GM19023 (cell line): ENCODE measurements at regions not wholly inside any gene's neighbourhood (a gene's known extent, or its start where the extent isn't known, plus 50 kb on each side); places are given as distances from the start of the nearest gene placed in this dataset.

ENCODE experiments used
- ATAC-seq: cut with Tn5 transposase; IDR thresholded peaks from one replicate; pipeline ENCODE4 v1.9.1; 2021; ENCODE audit warnings: mild to moderate bottlenecking, moderate library complexity; ENCODE audit not compliant: unreplicated experiment

DNA sequence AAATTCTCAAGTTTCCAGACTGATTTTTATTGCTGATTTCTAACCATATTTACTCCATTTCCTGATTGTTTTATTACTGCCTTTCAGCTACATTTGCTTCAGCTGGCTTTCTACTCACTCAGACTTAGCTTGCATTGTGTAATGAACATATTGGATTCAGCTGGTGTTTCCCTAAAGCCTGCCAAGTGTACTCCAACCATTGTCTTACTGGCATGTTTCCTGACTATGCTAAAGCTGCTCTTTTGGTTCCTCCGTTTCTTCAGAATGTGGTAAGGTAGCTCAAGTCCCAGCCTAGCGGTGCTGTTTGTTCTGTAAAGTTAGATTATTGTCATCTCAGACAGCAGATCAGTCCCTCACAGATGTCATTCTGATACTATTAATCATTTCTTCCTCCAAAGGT, 53.1 kb upstream of the GLRA2 start:
- ATAC-seq = no peak

DNA sequence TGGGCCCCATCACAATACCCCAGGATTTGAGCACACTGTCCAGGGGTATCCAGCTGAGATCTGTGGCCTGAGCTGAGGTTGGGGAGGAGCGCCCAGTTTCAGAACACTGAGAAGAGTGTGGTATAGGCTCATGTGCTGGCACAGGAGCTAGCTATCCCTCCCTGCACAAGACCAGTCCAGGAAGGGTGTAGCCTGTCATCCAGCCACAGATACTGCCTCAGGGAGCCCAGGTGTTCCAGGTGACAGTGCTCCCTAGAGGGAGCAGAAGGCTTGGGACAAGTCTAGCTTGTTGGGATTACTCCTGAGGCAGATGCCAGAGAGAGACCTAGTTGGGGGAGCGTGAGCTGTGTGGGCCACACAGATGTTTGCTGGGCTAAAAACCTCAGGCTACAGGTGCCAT, 79.6 kb upstream of the GLRA2 start:
- no peak for ATAC-seq

DNA sequence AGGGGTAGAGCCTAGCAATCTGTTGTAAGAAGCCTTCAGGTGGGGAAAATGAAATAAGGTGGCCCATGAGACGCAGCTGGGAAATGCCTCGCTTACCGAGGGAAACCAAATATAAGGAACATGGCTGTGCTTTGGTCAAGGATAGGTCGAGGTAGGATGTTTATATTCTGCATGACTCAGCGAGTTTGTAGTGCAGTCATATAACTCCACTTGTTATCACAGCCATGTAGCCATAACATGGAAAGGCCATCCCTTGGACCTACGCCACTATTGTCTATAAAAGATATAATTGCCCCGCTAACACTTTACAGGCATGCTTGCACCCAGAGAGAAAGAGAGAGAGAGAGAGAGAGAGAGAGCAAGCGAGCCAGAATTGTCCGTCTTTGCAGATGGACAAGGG, 80.9 kb upstream of the GLRA2 start:
- ATAC-seq = no peak

DNA sequence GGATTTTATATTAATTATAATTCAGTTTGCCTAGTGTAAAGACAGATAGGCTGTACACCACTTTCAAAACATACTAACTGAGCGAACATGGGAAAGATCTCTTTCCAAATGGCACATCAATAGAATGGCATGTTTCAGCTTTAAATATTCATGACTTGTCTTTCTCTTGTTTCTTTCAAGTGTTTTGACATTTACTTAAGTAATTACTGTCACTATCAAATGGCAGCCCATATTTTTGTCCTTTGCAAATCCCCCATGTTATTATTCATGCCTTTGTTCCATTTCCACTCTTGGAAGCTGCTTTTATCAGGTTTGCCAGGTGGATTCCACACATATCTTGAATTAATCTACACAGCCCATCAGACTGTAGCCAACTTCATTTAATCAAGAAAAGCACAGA, 89.2 kb upstream of the GLRA2 start:
- ATAC-seq = no peak

DNA sequence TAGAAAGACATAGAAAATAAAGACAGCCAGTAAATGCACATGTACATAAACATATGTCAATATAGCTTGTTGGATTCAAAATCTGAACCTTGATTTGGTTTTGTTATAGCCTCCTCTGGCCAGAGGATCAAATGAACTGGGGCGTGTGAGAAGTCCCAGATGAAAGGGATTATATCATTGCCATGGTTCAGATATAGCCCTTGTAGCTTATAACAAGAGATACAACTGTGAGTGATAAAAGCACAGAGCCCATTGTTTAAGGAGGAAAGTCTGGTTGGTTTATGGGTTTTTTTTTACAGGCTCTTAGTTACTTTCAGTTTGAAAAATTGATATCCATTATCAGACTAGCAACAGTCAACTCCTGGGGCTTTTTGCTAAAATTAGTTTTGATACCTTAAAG, 101.7 kb upstream of the GLRA2 start:
- no peak for ATAC-seq

DNA sequence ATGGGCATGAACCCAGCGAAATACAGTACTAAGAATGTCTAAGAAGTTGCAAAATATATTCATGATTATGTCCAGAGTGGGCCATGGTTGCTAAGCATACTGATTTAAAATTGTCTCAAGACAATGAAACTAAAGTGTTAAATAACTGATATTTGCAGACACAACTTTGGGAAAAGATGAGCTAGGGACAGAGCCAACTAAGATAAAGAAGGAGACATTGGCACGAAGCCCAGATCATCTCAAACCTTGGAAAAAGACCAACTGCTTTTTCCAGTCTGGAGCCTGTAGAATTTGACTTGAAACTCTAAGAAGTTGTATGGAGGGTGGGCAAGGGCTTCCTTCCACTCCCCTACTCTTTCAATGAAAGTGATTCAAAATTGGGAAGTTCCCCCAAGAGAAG, 108.5 kb upstream of the GLRA2 start:
- no peak for ATAC-seq

DNA sequence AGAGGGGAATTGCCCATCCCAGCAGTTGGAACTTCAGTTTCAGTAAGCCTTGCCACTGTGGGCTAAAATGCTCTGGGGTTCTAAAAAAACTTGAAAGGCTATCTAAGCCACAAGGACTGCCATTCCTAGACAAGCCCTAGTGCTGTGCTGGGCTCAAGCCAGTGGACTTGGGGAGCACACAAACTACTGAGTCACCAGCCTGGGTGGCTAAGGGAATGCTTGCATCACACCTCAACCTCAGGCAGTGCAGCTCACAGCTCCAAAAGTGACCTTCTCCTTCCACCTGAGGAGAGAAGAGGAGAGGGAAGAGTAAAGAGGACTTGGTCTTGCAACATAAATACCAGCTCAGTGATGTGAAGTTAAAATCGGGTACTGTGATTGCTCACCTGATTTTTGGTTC, 116.7 kb upstream of the GLRA2 start:
- no peak for ATAC-seq

DNA sequence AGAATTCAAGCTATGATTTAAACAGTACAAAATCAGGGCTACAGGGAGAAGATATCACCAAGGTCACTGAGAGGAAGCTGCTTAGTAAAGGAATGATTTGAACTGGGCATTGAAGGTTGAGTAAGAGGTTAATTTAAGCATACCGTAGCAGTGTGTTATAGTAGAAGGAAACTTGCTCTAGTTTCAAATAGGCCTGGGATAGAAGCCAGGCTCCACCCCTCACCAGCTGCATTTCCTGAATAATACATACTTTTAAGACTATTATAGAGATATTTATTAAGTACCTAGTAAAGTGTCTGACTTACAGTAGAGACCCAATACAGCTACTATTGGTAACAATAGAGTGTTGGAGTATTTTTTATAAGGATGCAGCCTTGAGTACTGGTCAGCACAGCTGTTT, 118.0 kb upstream of the GLRA2 start:
- ATAC-seq = no peak

DNA sequence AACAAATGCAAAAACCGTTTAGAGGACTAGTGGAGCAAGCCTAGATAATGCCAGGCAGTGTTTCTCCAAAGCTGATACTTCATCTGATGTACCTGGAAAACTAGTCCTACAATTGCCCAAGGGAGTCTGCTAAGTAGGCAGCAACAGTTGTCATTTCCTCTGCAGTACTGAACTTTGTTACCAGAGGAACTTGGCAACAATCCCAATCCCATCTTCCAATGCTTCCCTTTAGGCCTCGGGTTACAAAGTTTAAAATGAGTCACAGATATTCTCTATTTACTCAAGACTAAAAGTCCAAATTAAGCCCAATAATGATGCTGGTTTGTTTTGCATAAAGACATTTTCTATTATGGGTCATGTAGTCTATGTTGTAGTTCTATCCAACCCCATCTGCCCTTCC, 120.0 kb upstream of the GLRA2 start:
- ATAC-seq = no peak

DNA sequence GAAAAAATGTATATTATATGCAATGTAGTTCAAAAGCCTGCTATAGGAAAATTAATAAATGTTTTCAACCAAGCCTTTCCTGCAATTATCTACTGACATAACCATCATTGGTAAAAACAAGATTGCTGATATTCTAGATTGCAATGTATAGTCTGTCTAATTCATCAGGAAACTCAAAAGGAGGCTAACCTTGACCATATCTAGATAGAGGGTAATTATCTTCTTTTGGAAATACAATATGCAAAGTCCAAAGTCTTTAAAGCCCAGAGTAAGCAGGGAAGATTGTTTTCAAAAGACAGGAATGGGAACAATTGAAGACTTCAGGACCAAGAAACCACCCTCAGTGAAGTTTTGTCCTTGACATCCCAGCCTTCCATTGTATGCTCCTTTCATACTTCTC, 123.1 kb upstream of the GLRA2 start:
- no peak for ATAC-seq

DNA sequence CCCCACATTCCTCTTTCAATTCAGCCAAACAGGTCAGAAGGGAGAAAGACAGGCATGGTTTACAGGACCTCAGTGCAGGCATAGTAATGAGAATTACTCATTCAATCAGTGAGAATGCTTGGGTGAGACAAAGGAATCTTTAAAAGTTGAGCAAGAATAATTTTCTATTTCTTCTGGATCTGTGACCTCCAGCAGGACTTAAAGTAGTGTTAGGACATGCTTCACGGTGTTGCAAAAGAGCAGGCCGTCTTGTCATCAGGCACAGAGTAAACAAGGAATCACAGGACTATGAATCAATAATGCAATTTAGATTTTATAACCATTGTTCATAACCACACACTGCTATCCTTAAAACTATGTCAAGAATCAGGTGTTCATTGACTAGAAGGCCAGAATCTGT, 130.6 kb upstream of the GLRA2 start:
- ATAC-seq = no peak

DNA sequence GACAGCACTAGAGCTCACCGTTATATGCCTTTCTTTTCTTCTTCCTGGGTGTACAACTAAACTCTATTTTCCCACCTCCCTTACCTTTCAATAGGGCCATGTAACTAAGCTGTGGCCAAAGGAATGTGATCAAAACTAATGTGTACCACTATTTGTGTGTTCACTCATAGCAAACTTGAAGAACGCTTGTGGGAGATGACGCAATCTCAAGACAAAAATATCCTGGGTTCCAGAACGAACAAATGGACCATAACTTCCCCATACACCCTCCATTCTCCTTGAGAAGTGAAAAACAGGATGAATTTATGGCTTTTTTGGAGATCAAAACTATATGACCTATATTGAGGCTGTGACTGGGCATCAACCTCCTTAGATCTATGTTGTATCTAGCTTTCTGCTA, 139.7 kb upstream of the GLRA2 start:
- ATAC-seq = no peak

DNA sequence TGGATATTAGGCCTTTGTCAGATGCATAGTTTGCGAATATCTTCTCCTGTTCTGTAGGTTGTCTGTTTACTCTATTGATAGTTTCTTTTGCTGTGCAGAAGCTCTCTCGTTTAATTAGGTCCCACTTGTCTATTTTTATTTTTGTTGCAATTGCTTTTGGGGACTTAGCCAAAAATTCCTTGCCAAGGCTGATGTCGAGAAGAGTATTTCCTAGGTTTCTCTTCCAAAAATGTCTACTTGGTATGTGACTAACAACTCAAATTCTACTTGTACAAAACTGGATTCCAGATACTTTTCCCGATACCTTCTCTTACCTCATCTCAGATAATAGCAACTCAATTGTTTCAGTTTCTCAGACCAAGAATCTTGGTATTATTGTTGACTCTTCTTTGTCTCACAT, 142.4 kb upstream of the GLRA2 start:
- no peak for ATAC-seq

DNA sequence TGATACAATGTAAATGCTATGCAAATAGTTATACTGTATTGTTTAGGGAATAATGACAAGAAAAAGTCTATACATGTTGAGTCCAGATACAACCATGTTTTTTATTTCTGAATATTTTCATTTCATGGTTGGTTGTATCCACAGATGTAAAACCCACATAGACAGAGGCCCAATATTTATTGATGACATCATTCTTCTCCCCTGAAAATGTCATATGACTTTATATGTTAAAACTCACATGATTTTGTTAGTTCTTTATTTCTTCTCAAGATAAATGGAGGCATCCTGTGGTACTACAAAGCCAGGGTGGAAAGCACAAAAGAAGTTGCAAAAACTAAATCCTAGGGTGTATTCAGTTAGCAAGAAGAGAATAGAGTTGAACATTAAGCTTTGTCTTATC, 149.3 kb upstream of the GLRA2 start:
- no peak for ATAC-seq

DNA sequence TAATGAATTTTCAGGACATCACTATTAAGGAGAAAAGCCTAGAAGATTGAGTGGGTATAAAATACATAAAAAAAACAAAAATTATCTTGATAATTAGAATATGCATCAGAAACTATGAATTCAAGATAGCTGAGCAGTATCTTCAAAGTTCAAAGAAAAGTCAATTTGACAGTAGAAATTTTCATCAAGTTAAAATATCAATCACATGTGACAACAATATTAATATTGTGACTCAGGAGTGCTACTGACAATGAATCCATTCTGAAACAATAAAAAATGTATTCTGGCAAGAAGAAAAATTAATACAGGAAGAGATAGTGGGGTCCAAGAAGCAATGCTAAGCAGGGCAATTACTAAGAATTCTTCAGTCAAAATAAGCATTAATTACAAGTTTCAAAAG, 151.9 kb upstream of the GLRA2 start:
- no peak for ATAC-seq

DNA sequence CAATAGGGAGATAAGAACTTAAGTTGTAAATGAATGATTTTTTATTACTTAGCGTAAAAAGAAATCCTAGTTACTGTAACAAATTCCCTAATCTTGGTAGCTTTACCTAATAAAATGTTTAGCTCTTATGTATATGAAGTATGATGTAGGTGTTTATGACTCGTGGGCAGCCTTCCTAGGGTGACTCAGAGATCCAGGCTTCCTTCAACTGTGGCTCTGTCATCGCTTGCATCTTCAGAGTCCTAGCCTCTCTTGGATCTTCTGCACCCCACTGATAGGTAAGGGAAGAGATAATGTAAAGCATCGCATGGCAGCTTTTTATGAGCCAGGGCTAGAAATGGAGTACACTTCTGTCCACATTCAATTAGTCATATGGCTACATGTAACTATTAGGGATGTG, 165.6 kb upstream of the GLRA2 start:
- ATAC-seq = no peak

DNA sequence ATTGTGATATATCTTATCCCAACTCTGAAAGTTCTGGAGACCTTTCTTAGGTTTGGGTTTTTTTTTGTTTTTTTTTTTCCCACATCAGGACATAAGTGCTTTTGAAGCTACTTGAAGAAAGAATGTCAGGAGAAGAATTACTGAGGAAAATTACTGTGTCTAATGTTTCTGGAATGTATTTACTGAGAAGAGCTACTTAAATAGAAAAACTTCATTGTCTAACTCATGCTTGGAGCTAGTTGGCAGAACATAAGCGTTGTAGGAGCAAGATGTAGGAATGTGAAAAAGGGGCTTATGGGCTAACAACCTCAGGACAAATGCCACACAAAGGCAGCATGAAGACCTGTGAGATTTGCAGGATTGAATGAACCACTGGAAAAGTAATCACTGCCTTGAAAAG, 166.6 kb upstream of the GLRA2 start:
- no peak for ATAC-seq

DNA sequence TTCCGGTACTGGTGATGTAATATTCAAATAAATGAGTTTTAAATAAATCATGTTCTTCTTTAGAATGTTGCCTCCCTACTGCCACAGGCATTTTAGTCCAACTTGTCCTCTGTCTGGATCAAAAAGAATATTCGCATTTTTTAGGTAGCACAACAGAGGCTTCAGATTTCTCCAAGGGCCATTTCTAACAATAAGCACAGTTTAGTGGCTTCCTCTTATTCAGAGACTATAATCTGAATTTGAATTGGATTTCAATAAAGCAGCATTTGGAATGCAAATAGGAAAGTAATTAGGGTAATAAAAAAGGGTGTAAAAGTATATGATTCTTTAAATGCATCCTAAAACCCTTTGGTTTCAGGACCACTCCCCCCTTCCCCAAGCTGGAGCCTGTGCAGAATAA, 167.9 kb upstream of the GLRA2 start:
- ATAC-seq = no peak

DNA sequence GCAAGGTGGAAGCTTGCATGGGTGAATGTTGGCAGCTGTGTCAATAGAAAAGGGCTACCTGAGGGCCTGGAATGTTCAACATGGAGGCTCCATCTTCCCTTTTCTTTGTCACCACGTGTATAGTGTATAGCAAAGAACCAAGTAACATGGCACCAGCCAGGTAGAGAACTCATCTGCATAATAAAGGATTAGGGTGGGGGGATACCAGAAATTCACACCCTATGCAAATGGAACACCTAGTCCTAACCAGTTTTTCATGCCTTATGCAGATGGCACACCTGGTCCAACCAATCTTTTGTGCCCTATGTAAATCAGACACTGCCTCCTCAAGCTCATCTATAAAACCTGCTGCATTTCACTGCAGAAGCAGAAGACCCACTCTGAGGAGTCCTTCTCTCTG, 169.6 kb upstream of the GLRA2 start:
- no peak for ATAC-seq

DNA sequence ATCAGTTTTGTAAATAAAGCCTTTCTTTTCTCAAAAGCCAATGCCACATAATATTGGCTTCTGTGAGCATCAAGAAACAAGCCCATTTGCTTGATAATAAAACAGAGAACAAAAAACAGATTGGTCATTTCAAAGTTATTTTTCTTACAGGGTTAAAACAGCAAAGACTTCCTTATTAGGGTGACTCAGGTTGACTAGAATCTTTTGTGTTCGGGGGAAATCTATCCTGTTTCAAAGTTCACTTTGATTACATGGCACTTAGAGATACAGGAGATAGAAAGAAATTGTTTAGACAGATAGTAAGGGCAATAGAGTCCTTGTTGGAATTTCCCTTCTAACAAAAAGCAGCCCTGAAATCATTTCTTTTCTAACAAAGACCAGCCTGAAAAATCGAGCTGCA, 170.0 kb upstream of the GLRA2 start:
- ATAC-seq = no peak

DNA sequence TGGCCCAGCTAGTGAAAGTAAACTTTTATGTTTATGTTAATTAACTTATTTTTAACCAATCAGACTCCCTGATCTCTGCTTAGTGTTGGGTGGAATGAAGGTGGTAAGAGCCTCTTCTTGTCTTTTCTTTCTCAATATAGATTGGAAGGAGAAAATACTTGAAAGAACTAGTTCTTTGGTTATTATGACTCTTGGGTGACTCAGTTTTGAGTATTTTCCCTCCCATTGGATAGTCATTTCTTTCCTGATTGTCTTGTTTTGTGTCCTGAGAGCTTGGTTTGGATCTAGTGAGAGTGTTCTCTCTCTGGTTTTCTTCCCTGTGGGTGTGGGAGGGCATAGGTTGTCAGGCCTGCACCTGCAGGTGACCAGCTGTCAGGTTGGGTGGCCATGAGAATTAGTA, 172.0 kb upstream of the GLRA2 start:
- no peak for ATAC-seq

DNA sequence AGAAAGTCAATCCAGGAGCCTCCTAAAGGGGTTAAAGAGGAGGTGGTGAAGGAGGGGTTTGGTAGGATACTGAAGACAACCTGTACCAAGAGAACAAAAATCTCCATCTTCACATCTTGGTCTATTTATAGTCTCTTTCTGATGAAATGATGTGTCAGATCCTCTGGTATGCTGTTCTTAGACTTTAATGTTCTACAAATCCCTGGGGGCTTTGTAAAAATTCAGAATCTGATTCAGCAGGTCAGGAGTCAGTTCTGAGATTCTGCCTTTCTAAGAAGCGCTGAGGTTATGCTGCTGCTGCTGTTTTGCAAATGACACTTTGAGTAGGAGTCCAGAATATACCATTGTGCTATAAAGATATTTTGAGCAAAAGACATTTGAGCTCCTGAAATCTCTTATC, 172.9 kb upstream of the GLRA2 start:
- ATAC-seq = no peak

DNA sequence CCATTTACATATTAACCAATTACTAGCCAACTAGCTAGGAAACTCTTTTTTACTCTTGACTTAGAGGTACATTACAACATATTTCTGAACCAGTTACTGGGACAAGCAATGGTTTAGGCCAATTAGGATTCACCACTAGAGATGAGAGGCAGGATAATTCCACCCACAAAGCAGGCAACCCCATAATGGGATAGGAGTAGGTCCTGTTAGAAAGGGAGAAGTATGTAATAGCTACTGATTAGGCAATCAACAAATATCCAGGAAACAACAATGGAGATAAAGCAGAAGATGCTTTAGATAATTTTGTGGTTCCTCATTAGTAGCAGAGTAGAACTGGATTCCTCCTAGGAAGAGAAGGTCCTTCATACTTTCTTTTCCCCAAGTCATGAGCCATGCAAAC, 173.8 kb upstream of the GLRA2 start:
- ATAC-seq = no peak

DNA sequence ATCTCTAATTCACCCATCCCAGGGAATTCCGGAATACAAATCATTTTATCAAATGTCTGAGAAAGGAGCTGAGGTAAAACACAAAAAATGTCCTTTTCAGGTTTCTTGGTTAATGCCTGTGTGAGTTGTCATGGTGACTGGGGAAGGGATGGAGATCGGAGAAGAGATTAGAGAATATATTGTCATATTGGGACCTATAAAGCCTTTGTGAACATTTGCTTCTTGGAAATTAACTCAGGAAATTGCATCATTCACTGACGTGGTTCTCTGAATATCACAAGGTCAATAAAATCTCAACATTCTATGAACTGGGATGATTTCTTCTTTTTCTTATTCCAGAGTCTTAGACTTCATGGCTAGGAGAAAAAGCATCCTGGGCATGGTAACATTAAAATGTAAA, 174.8 kb upstream of the GLRA2 start:
- no peak for ATAC-seq
